ENCODE measurements at regions not wholly inside any gene's neighbourhood (a gene's known extent, or its start where the extent isn't known, plus 50 kb on each side); places are given as distances from the start of the nearest gene placed in this dataset.

GRCh38 chr2:54364409-54364808 lies 91.7 kb upstream of the SPTBN1 start:
- Histone ChIP-seq H3T11ph (ENCODE audit: low read length) (no peak overlapping the region), H2BK12ac (ENCODE audit: insufficient read length, low read depth, low read length) (no peak overlapping the region), H3K27me3 (ENCODE audit: insufficient read depth, low read length) (no peaks in the 10 kb centered on the region), H4K20me1 (ENCODE audit: control insufficient read depth, insufficient read depth, insufficient read length) (no peaks in the 10 kb centered on the region), H3K79me1 (ENCODE audit: insufficient read depth, low read depth, low read length, poor library complexity, severe bottlenecking) (no peaks in the 10 kb centered on the region), H2BK20ac (ENCODE audit: low read depth, low read length, poor library complexity, severe bottlenecking) (no peak overlapping the region), H2BK15ac (ENCODE audit: low read depth, low read length) (no peak overlapping the region), H2BK120ac (ENCODE audit: low read depth, low read length, poor library complexity, severe bottlenecking) (no peak overlapping the region), H3K23me2 (ENCODE audit: insufficient read length, low read depth, low read length, poor library complexity, severe bottlenecking) (no peaks in the 10 kb centered on the region), H2AFZ (ENCODE audit: low read length) (no peak overlapping the region), H2AK5ac (ENCODE audit: insufficient read length, low read length) (no peak overlapping the region), H3K9ac (ENCODE audit: extremely low read depth, insufficient read length, low read length) (no peak overlapping the region), H3K14ac (ENCODE audit: insufficient read depth, low read length) (no peak overlapping the region), H3K4ac (ENCODE audit: low read depth, low read length) (no peak overlapping the region), H3K27ac (ENCODE audit: insufficient read length, low read depth, low read length) (no peak overlapping the region), H3K18ac (ENCODE audit: insufficient read length, low read depth, low read length) (no peak overlapping the region), H4K5ac (ENCODE audit: insufficient read length, low read depth, low read length) (no peak overlapping the region), H3K9me3 (ENCODE audit: control insufficient read depth, low read depth, low read length) (peaks cover 12% of the 10 kb centered on the region), H3K56ac (ENCODE audit: insufficient read length, low read depth, low read length) (no peak overlapping the region), H3K4me1 (ENCODE audit: insufficient read depth, low read length) (no peaks in the 10 kb centered on the region), H2BK5ac (ENCODE audit: insufficient read length, low read length) (no peak overlapping the region), H3K79me2 (ENCODE audit: insufficient read depth, low read length) (no peaks in the 10 kb centered on the region), H3K23ac (ENCODE audit: insufficient read length, low read depth, low read length) (no peak overlapping the region), H4K8ac (replicated peaks; ENCODE audit: insufficient read length, low read depth, low read length) (no peak overlapping the region), H4K91ac (ENCODE audit: insufficient read length, low read depth, low read length) (no peak overlapping the region), H3K4me2 (ENCODE audit: insufficient read depth, insufficient read length, low read length) (no peak overlapping the region)
- TF ChIP-seq CTCF (conservative IDR thresholded peaks at IDR 0.05): no peak
- H3K27ac Mint-ChIP-seq: no peak overlapping the region
- no peaks in the 10 kb centered on the region; the same call in 1 of the 2 replicates for H3K27me3 Mint-ChIP-seq (ENCODE audit: low read depth)
- no peak for DNase-seq
- H3K9me3 Mint-ChIP-seq: peaks cover 30 to 31% of the 10 kb centered on the region in 2 experiments
- WGBS (ENCODE audit: extremely low coverage, insufficient read length, low lambda C conversion rate): no CpG with 5 or more reads among the region's 3 CpGs
- H3K36me3 Mint-ChIP-seq (ENCODE audit: insufficient read depth in 1 of 3, low read depth in 3 of 3): peaks cover 8 to 15% (median 13%) of the 10 kb centered on the region in 3 experiments
- H3K4me1 Mint-ChIP-seq: peaks cover 2 to 4% of the 10 kb centered on the region in 2 experiments; a peak in 1 of 4 replicates
- H3K4me3 Mint-ChIP-seq: no peak overlapping the region

Data from H9 (cell line).